SK-N-SH (cell line): ENCODE measurements at regions not wholly inside any gene's neighbourhood (a gene's known extent, or its start where the extent isn't known, plus 50 kb on each side); places are given as distances from the start of the nearest gene placed in this dataset.
A peak's percentile ranks its signal among the peaks of the same experiment; 100 is the strongest.

Experiments used
- CTCF ChIA-PET: fragments of 300-600, 350-600 bp; formaldehyde crosslinking; extraction: SDS; loops from one replicate; lab custom pipeline; 2021; lab: Yijun Ruan, JAX
- POLR2A ChIA-PET: fragments of 350-600 bp; sonication (Branson Sonifier 250); formaldehyde crosslinking; extraction: SDS; loops from one replicate; lab custom pipeline; 2020; ENCODE audit warnings: antibody characterized with exemption, inconsistent platforms; lab: Yijun Ruan, JAX
- DNase-seq: peaks from one replicate; pipeline ENCODE4 v3.0.0; 2012
- H2AFZ ChIP-seq: fragments of 200-600 bp; sonication (generic); 2 replicates; pipeline ENCODE4 v1.8.1; 2016; ENCODE audit warnings: antibody characterized with exemption, mild to moderate bottlenecking, low read depth
- H3F3A ChIP-seq: fragments of 200-600 bp; sonication (generic); replicated peaks from 2 replicates; pipeline ENCODE3; 2016; ENCODE audit warnings: antibody characterized with exemption, mild to moderate bottlenecking; ENCODE audit not compliant: insufficient read depth
- H3K27ac ChIP-seq, 2 experiments: fragments of 200-500 bp in 1 of 2; fragments of 200-600 bp in 1 of 2; sonication (Bioruptor generic) in 1 of 2; sonication (generic), shearing (Covaris generic) in 1 of 2; 2 replicates each; pipeline versions ENCODE4 v1.5.1 to v1.6.1; 2014 to 2016; ENCODE audit warnings: low read depth in 2 of 2, inconsistent platforms in 1 of 2, low read length in 1 of 2, mild to moderate bottlenecking in 1 of 2, mixed read lengths in 1 of 2
- H3K27me3 ChIP-seq: fragments of 200-600 bp; sonication (generic), shearing (Covaris generic); 2 replicates; pipeline ENCODE4 v1.6.1; 2016; ENCODE audit warnings: mixed run types; ENCODE audit not compliant: insufficient read depth
- H3K36me3 ChIP-seq, 2 experiments: fragments of 200-500 bp in 1 of 2; fragments of 200-600 bp in 1 of 2; sonication (Bioruptor generic) in 1 of 2; sonication (generic) in 1 of 2; replicated peaks in 1 of 2; 2 replicates each; pipeline versions ENCODE3 to v1.5.1; 2014 to 2016; ENCODE audit warnings: low read length in 1 of 2, mild to moderate bottlenecking in 1 of 2; ENCODE audit not compliant: insufficient read depth in 2 of 2, control insufficient read depth in 1 of 2
- H3K4me1 ChIP-seq, 2 experiments: fragments of 200-500 bp in 1 of 2; fragments of 200-600 bp in 1 of 2; sonication (Bioruptor generic) in 1 of 2; sonication (generic), shearing (Covaris generic) in 1 of 2; 2 replicates each; pipeline versions ENCODE4 v1.5.1 to v1.6.1; 2014 to 2016; ENCODE audit warnings: low read depth in 1 of 2, low read length in 1 of 2, mixed run types in 1 of 2; ENCODE audit not compliant: insufficient read depth in 2 of 2, control insufficient read depth in 1 of 2
- H3K4me2 ChIP-seq: fragments of 200-600 bp; sonication (generic), shearing (Covaris generic); 2 replicates; pipeline ENCODE4 v1.6.1; 2017; ENCODE audit warnings: mixed run types
- H3K4me3 ChIP-seq, 2 experiments: fragments of 200-500 bp in 1 of 2; fragments of 200-600 bp in 1 of 2; sonication (Bioruptor generic) in 1 of 2; sonication (generic), shearing (Covaris generic) in 1 of 2; 2 replicates each; pipeline versions ENCODE4 v1.5.1 to v1.8.1; 2014 to 2016; ENCODE audit warnings: low read depth in 2 of 2, inconsistent platforms in 1 of 2, low read length in 1 of 2, mild to moderate bottlenecking in 1 of 2, mixed read lengths in 1 of 2, moderate library complexity in 1 of 2
- H3K79me2 ChIP-seq: fragments of 200-600 bp; sonication (generic); 2 replicates; pipeline ENCODE4 v1.8.1; 2017; ENCODE audit warnings: mild to moderate bottlenecking; ENCODE audit not compliant: insufficient read depth
- H3K9ac ChIP-seq: fragments of 200-600 bp; sonication (generic); 2 replicates; pipeline ENCODE4 v1.6.1; 2017; ENCODE audit warnings: mixed run types
- H3K9me2 ChIP-seq: fragments of 200-600 bp; sonication (generic); 2 replicates; pipeline ENCODE4 v1.6.1; 2017; ENCODE audit warnings: mixed run types
- H3K9me3 ChIP-seq: fragments of 200-600 bp; sonication (generic); 2 replicates; pipeline ENCODE4 v1.6.1; 2017; ENCODE audit warnings: mixed run types, mild to moderate bottlenecking, moderate library complexity
- H4K20me1 ChIP-seq: fragments of 200-600 bp; sonication (generic); 2 replicates; pipeline ENCODE4 v1.6.1; 2017; ENCODE audit warnings: mild to moderate bottlenecking, mixed run types; ENCODE audit not compliant: insufficient read depth
- CHD2 ChIP-seq: fragments of 150-350 bp; IDR thresholded peaks from 2 replicates; pipeline ENCODE4 v1.6.1; 2018; ENCODE audit warnings: low read length; ENCODE audit not compliant: partially characterized antibody
- CTCF ChIP-seq: fragments of 200-600 bp; sonication (generic); IDR thresholded peaks from 2 replicates; pipeline ENCODE4 v1.6.1; 2017; ENCODE audit warnings: antibody characterized with exemption, mild to moderate bottlenecking, moderate library complexity
- ELF1 ChIP-seq: IDR thresholded peaks from 2 replicates; pipeline ENCODE4 v1.4.0; 2012
- FOSL2 ChIP-seq: IDR thresholded peaks from 2 replicates; pipeline ENCODE4 v1.4.0; 2012; ENCODE audit warnings: low read depth, mild to moderate bottlenecking, moderate library complexity, borderline replicate concordance
- FOXJ3 ChIP-seq: sonication (generic); formaldehyde crosslinking; IDR thresholded peaks from 2 replicates; pipeline ENCODE4 v1.5.1; 2020; ENCODE audit warnings: mild to moderate bottlenecking, missing genetic modification reagents
- GABPA ChIP-seq: IDR thresholded peaks from 2 replicates; pipeline ENCODE4 v1.4.0; 2012; ENCODE audit warnings: low read depth, mild to moderate bottlenecking
- GATA2 ChIP-seq: sonication (generic); formaldehyde crosslinking; IDR thresholded peaks from 2 replicates; pipeline ENCODE4 v1.5.0; 2020; ENCODE audit warnings: mild to moderate bottlenecking, missing genetic modification reagents
- JUND ChIP-seq: IDR thresholded peaks from 2 replicates; pipeline ENCODE4 v1.4.0; 2012
- MAX ChIP-seq: IDR thresholded peaks from 2 replicates; pipeline ENCODE4 v1.4.0; 2012; ENCODE audit warnings: low read depth
- MEF2A ChIP-seq: IDR thresholded peaks from 2 replicates; pipeline ENCODE4 v1.4.0; 2012; ENCODE audit warnings: low read depth, borderline replicate concordance
- NFIC ChIP-seq: IDR thresholded peaks from 2 replicates; pipeline ENCODE4 v1.4.0; 2012; ENCODE audit warnings: borderline replicate concordance
- NRF1 ChIP-seq: IDR thresholded peaks from 2 replicates; pipeline ENCODE4 v1.6.1; 2012; ENCODE audit warnings: low read depth, mild to moderate bottlenecking, low read length
- PBX3 ChIP-seq: IDR thresholded peaks from 2 replicates; pipeline ENCODE4; 2012
- POLR2AphosphoS5 ChIP-seq: IDR thresholded peaks from 2 replicates; pipeline ENCODE4 v1.6.1; 2012; ENCODE audit warnings: low read depth, low read length
- RAD21 ChIP-seq: IDR thresholded peaks from 2 replicates; pipeline ENCODE4 v1.6.1; 2012; ENCODE audit warnings: mild to moderate bottlenecking, low read length
- RCOR1 ChIP-seq: fragments of 150-350 bp; IDR thresholded peaks from 2 replicates; pipeline ENCODE4 v1.6.1; 2017; ENCODE audit warnings: antibody characterized with exemption, low read length
- REST ChIP-seq: IDR thresholded peaks from 2 replicates; pipeline ENCODE4 v1.6.1; 2012; ENCODE audit warnings: mild to moderate bottlenecking, low read depth, low read length, moderate library complexity
- RFX5 ChIP-seq: IDR thresholded peaks from 2 replicates; pipeline ENCODE4 v1.6.1; 2012; ENCODE audit warnings: mild to moderate bottlenecking, improper control_type of control experiment, low read length
- RXRA ChIP-seq: IDR thresholded peaks from 2 replicates; pipeline ENCODE4 v1.4.0; 2012; ENCODE audit warnings: low read depth, mild to moderate bottlenecking, borderline replicate concordance
- SIN3A ChIP-seq: IDR thresholded peaks from 2 replicates; pipeline ENCODE4 v1.6.1; 2012; ENCODE audit warnings: low read depth, mild to moderate bottlenecking, low read length, moderate library complexity, borderline replicate concordance
- SMC3 ChIP-seq: IDR thresholded peaks from 2 replicates; pipeline ENCODE4 v1.6.1; 2012; ENCODE audit warnings: low read depth, low read length, improper control_type of control experiment
- USF2 ChIP-seq: fragments of 150-350 bp; IDR thresholded peaks from 2 replicates; pipeline ENCODE4 v1.6.1; 2017; ENCODE audit warnings: antibody characterized with exemption, low read length, low read depth, borderline replicate concordance
- YY1 ChIP-seq: IDR thresholded peaks from 2 replicates; pipeline ENCODE4 v1.4.0; 2012; ENCODE audit warnings: low read depth, mild to moderate bottlenecking
- TF ChIP-seq, protein P1 (sequence below): IDR thresholded peaks from 2 replicates; pipeline ENCODE4 v1.4.0; 2012; ENCODE audit warnings: low read depth, borderline replicate concordance

GRCh38 chr1:87705233-87705632 lies 376.6 kb downstream of the LMO4 start (continued):
- no peak for TF ChIP-seq SMC3

GRCh38 chr1:87706203-87706602 lies 377.5 kb downstream of the LMO4 start:
- Histone ChIP-seq H3F3A (peaks cover 39% of the 10 kb centered on the region), H3K9me3 (peaks cover 10% of the 10 kb centered on the region; the same call in 1 of the 2 replicates), H3K79me2 (no peaks in the 10 kb centered on the region), H2AFZ (peak overlapping the region; percentile 54; the same call in 1 of the 2 replicates), H3K9me2 (no peaks in the 10 kb centered on the region), H3K36me3 (peaks cover 0 to 7% of the 10 kb centered on the region in 2 experiments), H3K4me3 (no peak overlapping the region), H3K27me3 (no peaks in the 10 kb centered on the region), H3K9ac (peak overlapping the region; percentile 32; the same call in 1 of the 2 replicates), H4K20me1 (no peaks in the 10 kb centered on the region), H3K4me1 (peaks cover 0 to 5% of the 10 kb centered on the region in 2 experiments; a peak in 1 of 4 replicates), H3K4me2 (peak overlapping the region; percentile 51; the same call in 1 of the 2 replicates), H3K27ac (peak overlapping the region; percentile 74 to 76; a peak in 3 of 4 replicates)
- CTCF ChIA-PET = no interaction called here
- POLR2A ChIA-PET = no interaction called here
- no peak for DNase-seq
- no peak for TF ChIP-seq GABPA
- TF ChIP-seq, protein P1, sequence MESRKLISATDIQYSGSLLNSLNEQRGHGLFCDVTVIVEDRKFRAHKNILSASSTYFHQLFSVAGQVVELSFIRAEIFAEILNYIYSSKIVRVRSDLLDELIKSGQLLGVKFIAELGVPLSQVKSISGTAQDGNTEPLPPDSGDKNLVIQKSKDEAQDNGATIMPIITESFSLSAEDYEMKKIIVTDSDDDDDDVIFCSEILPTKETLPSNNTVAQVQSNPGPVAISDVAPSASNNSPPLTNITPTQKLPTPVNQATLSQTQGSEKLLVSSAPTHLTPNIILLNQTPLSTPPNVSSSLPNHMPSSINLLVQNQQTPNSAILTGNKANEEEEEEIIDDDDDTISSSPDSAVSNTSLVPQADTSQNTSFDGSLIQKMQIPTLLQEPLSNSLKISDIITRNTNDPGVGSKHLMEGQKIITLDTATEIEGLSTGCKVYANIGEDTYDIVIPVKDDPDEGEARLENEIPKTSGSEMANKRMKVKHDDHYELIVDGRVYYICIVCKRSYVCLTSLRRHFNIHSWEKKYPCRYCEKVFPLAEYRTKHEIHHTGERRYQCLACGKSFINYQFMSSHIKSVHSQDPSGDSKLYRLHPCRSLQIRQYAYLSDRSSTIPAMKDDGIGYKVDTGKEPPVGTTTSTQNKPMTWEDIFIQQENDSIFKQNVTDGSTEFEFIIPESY = 0 out of 2 replicates have a peak, but pooled peaks have one; percentile 10
- peak; percentile 88 for TF ChIP-seq PBX3
- TF ChIP-seq RCOR1 = no peak
- no peak for TF ChIP-seq GATA2 (CRISPR knock-in tag)
- TF ChIP-seq JUND = peak; percentile 92
- no peak for TF ChIP-seq MEF2A
- TF ChIP-seq FOSL2 = peak; percentile 88
- no peak for TF ChIP-seq REST
- no peak; the same call in 1 of the 2 replicates for TF ChIP-seq YY1
- TF ChIP-seq RFX5 = no peak
- peak; percentile 74; the same call in 1 of the 2 replicates for TF ChIP-seq RXRA
- no peak for TF ChIP-seq ELF1
- TF ChIP-seq RAD21 = no peak
- TF ChIP-seq SIN3A = no peak
- TF ChIP-seq CHD2 = no peak
- no peak for TF ChIP-seq SMC3
- no peak for TF ChIP-seq FOXJ3 (CRISPR knock-in tag)
- no peak for TF ChIP-seq USF2
- no peak; the same call in 1 of the 2 replicates for TF ChIP-seq MAX
- TF ChIP-seq POLR2AphosphoS5 = peak; percentile 40; the same call in 1 of the 2 replicates
- TF ChIP-seq CTCF = no peak
- TF ChIP-seq NRF1 = no peak
- peak; percentile 90 for TF ChIP-seq NFIC
